Heart left ventricle (tissue), 16 donors: ENCODE measurements at regions not wholly inside any gene's neighbourhood (a gene's known extent, or its start where the extent isn't known, plus 50 kb on each side); places are given as distances from the start of the nearest gene placed in this dataset.

Source experiments
- ATAC-seq, 4 donors: fragments of 200-7000 bp; cut with Tn5 transposase; one replicate each; pipeline ENCODE4 v1.9.1; 2020 to 2022; ENCODE audit warnings: moderate library complexity in 4 of 4, mild to moderate bottlenecking in 3 of 4, moderate number of reproducible peaks in 1 of 4
- DNase-seq, 5 donors: peaks; one replicate each; pipeline ENCODE4 v3.0.0-alpha.2; 2020
- H3K27ac ChIP-seq, 12 donors: fragments of 200-600 bp; sonication (generic) in 4 of 12; one replicate each; pipeline versions ENCODE4 v1.5.0 to v1.8.0; 2016 to 2022; ENCODE audit warnings: mild to moderate bottlenecking in 2 of 12
- H3K27me3 ChIP-seq, 9 donors: fragments of 200-600 bp; sonication (generic) in 2 of 9; one replicate each; pipeline versions ENCODE4 v1.5.1 to v1.8.0; 2016 to 2022; ENCODE audit warnings: mild to moderate bottlenecking in 3 of 9
- H3K36me3 ChIP-seq, 9 donors: fragments of 200-600 bp; sonication (generic) in 2 of 9; one replicate each; pipeline versions ENCODE4 v1.5.0 to v1.8.0; 2018 to 2022; ENCODE audit warnings: mild to moderate bottlenecking in 2 of 9
- H3K4me1 ChIP-seq, 12 donors: fragments of 200-600 bp; sonication (generic) in 4 of 12; one replicate each; pipeline versions ENCODE4 v1.5.0 to v1.8.0; 2016 to 2022; ENCODE audit warnings: mild to moderate bottlenecking in 3 of 12
- H3K4me3 ChIP-seq, 12 donors: fragments of 200-600 bp; sonication (generic) in 4 of 12; one replicate each; pipeline versions ENCODE4 v1.5.0 to v1.8.0; 2017 to 2022; ENCODE audit warnings: mild to moderate bottlenecking in 9 of 12, moderate library complexity in 4 of 12
- H3K9me3 ChIP-seq, 12 donors: fragments of 200-600 bp; sonication (generic) in 4 of 12; one replicate each; pipeline versions ENCODE4 v1.5.0 to v1.8.0; 2016 to 2022; ENCODE audit warnings: mild to moderate bottlenecking in 1 of 12
- POLR2A ChIP-seq, 2 donors: fragments of 450-650 bp; IDR thresholded peaks; one replicate each; pipeline ENCODE4 v1.6.1; 2017; ENCODE audit warnings: antibody characterized with exemption in 2 of 2, mild to moderate bottlenecking in 2 of 2, moderate library complexity in 2 of 2
- WGBS, 4 donors: extraction: QIAGEN DNeasy Blood & Tissue Kit in 2 of 4; methylation state at CpG; one replicate each; pipeline versions ENCODE4 v1.1.5 to v1.1.7; 2013 to 2018; 5-methylcytosine and 5-hydroxymethylcytosine counted together
- intact Hi-C, 10 donors: fragments of 100-400 bp; cut with DNase I; formaldehyde crosslinking; loops; one replicate each; pipeline versions ENCODE4 v1.11.1 to v1.14.2; 2022
- TF ChIP-seq, protein P1 (sequence below), 12 donors: fragments of 200-600 bp; sonication (generic) in 4 of 12; IDR thresholded peaks; one replicate each; pipeline versions ENCODE4 v1.5.0 to v1.8.0; 2018 to 2022; ENCODE audit warnings: antibody characterized with exemption in 12 of 12, mild to moderate bottlenecking in 5 of 12
- donor health status: ischemic (EF 13 %, LVEDD 7.1; RV severe dilation, severe dysfunction).
- donor health status: healthy with polysubstance abuse.
- donor health status: DM: no; HTN: yes; CAD: no.
- donor health status: DM: no; HTN: no; CAD: no.
- donor health status: ischemic (EF 25% LVEDD 6.9; RV normal size, moderate dysfunction).
- donor health status: ischemic (EF 25% LVEDD 5.7; RV mildly dilated, moderate dysfunction).
- donor health status: healthy.
- donor health status: DM: yes; HTN: yes; CAD: no.
- donor health status: ischemic (EF 35%, LVEDD 5.7; RV mildly dilated, moderate dysfunction).
- donor health status: nonischemic (EF 11% LVEDD 7.7; RV severe dilation, severe dysfunction).
- donor health status: DM: yes; HTN: yes; CAD: no.
- donor health status: PGD.
- donor health status: ischemic (EF 29% LVEDD 5.4; RV normal size, mild dysfunction).
- donor health status: nonischemic (EF 23%, LVEDD 6.1; RV moderate dilation, normal function).

DNA sequence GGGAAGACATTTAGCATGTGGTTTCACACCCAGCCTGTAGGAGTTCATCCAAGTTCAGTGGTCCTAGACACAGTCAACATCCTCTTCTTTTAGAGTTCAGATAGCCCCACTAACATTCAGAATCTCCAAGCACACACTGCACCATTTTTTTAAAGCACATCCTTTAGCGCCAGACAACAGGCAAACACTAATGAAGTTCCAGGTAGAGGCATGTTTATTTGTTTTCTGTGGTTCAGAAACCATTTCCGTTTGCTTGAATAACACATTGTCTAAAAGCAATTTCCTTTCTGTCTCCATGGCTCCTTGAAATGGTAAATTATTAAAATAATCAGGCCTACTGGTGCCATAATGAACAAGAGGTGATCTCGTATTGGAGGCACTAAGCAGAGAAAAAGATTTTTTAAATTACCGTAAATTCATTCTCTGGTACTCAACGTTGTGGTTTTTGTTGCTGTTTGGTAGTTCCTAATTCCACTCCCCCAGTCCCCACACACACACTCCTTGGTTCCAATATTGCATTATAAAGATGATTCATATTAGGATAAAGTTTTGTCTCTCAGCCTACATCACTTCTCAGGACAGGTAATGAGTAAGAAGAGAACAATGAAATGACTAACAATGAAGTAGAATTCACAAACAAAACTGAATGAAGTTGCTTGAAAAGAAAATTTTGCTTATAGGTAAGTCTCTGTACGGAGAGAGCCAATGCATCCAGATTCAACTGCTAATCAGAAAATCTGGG, 153.1 kb downstream of the PCSK1 start:
- DNase-seq (no peak), ATAC-seq (no peak)
- intact Hi-C loops, result no loop called here
- Histone ChIP-seq H3K9me3 (no peaks in the 10 kb centered on the region), H3K4me3 (no peak overlapping the region), H3K4me1 (peaks cover 0 to 12% (median 0%) of the 10 kb centered on the region in 12 donors), H3K27ac (no peak overlapping the region), H3K36me3 (no peaks in the 10 kb centered on the region), H3K27me3 (no peaks in the 10 kb centered on the region)
- WGBS, 4 donors, result 80 to 87% (median 82%) methylated on average over 6 of the region's 6 CpGs
- TF ChIP-seq POLR2A (IDR thresholded peaks at IDR 0.05), result no peak
- TF ChIP-seq, protein P1, sequence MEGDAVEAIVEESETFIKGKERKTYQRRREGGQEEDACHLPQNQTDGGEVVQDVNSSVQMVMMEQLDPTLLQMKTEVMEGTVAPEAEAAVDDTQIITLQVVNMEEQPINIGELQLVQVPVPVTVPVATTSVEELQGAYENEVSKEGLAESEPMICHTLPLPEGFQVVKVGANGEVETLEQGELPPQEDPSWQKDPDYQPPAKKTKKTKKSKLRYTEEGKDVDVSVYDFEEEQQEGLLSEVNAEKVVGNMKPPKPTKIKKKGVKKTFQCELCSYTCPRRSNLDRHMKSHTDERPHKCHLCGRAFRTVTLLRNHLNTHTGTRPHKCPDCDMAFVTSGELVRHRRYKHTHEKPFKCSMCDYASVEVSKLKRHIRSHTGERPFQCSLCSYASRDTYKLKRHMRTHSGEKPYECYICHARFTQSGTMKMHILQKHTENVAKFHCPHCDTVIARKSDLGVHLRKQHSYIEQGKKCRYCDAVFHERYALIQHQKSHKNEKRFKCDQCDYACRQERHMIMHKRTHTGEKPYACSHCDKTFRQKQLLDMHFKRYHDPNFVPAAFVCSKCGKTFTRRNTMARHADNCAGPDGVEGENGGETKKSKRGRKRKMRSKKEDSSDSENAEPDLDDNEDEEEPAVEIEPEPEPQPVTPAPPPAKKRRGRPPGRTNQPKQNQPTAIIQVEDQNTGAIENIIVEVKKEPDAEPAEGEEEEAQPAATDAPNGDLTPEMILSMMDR (IDR thresholded peaks at IDR 0.05), result no peak

GRCh38 chr5:96278981-96279380, 154.1 kb downstream of the PCSK1 start:
- no peak for ATAC-seq
- 74 to 84% (median 80%) methylated on average over 3 of the region's 3 CpGs for WGBS, 4 donors

DNA sequence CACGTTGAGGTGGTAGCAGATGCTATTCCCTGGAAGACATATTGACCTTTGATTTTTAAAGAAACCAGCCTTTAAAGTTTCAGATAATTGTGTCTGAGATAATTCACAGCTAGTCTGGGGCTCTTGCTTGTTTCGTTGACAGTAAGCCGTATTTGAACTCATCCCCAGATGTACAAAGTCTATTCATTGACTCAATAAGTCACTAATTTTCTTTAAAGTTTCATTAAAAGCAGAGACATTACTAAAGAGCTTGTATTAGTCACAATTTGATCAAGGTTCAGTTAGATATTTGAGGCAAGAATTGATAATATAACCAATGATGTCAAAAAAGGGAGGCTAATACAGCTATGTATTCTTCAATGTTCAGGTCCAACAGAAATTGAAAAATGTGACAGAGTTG, 158.0 kb downstream of the PCSK1 start:
- no peak for DNase-seq
- WGBS, 4 donors, result 81 to 84% (median 81%) methylated on average over 3 of the region's 3 CpGs
- Histone ChIP-seq H3K27ac (no peak overlapping the region), H3K4me1 (peaks cover 0 to 12% (median 0%) of the 10 kb centered on the region in 12 donors), H3K27me3 (no peaks in the 10 kb centered on the region), H3K9me3 (peaks cover 0 to 12% (median 2%) of the 10 kb centered on the region in 12 donors), H3K4me3 (no peak overlapping the region), H3K36me3 (no peaks in the 10 kb centered on the region)
- intact Hi-C loops, result no loop called here
- no peak for ATAC-seq
- TF ChIP-seq, protein P1 (IDR thresholded peaks at IDR 0.05), result no peak
- TF ChIP-seq POLR2A (IDR thresholded peaks at IDR 0.05), result no peak

More at GRCh38 chr5:96278981-96279380, 154.1 kb downstream of the PCSK1 start:
- Histone ChIP-seq H3K27me3 (no peaks in the 10 kb centered on the region), H3K4me1 (peaks cover 0 to 12% (median 0%) of the 10 kb centered on the region in 12 donors), H3K27ac (no peak overlapping the region), H3K9me3 (no peaks in the 10 kb centered on the region), H3K4me3 (no peak overlapping the region), H3K36me3 (no peaks in the 10 kb centered on the region)
- no peak for DNase-seq
- TF ChIP-seq, protein P1 (IDR thresholded peaks at IDR 0.05), result no peak
- TF ChIP-seq POLR2A (IDR thresholded peaks at IDR 0.05), result no peak
- intact Hi-C loops, result no loop called here

GRCh38 chr5:96265487-96265886, 167.6 kb downstream of the PCSK1 start:
- WGBS, 4 donors, result 72 to 88% (median 78%) methylated on average over 1 of the region's 1 CpG
- peaks cover 0 to 4% (median 0%) of the 10 kb centered on the region in 12 donors for H3K4me1 ChIP-seq

More at GRCh38 chr5:96265487-96265886, 167.6 kb downstream of the PCSK1 start:
- intact Hi-C loops, result no loop called here
- ATAC-seq, result no peak
- H3K9me3 ChIP-seq, result peaks cover 0 to 27% (median 9%) of the 10 kb centered on the region in 12 donors
- H3K36me3 ChIP-seq, result no peaks in the 10 kb centered on the region
- H3K27me3 ChIP-seq, result no peaks in the 10 kb centered on the region
- no peak for TF ChIP-seq POLR2A (IDR thresholded peaks at IDR 0.05)
- TF ChIP-seq, protein P1 (IDR thresholded peaks at IDR 0.05), result no peak
- no peak for DNase-seq
- H3K4me3 ChIP-seq, result no peak overlapping the region
- H3K27ac ChIP-seq, result no peak overlapping the region
